Left hindlimb (tissue), 1 donor: ENCODE measurements at regions not wholly inside any gene's neighbourhood (a gene's known extent, or its start where the extent isn't known, plus 50 kb on each side); places are given as distances from the start of the nearest gene placed in this dataset.
"Not testable (repeated sequence)": the region's sequence is repeated elsewhere in the genome, so short reads cannot be mapped to it uniquely, and the experiment has no call there.

Experiments used
- DNase-seq: peaks from one replicate; pipeline ENCODE4 v3.0.0-alpha.2; 2018

- DNase-seq, result no peak
These were observed 581.4 kb upstream of the DPPA4 start for GRCh38 chr3:109918740-109919139.

GRCh38 chr3:109920749-109921148 lies 583.4 kb upstream of the DPPA4 start:
- no peak for DNase-seq

DNA sequence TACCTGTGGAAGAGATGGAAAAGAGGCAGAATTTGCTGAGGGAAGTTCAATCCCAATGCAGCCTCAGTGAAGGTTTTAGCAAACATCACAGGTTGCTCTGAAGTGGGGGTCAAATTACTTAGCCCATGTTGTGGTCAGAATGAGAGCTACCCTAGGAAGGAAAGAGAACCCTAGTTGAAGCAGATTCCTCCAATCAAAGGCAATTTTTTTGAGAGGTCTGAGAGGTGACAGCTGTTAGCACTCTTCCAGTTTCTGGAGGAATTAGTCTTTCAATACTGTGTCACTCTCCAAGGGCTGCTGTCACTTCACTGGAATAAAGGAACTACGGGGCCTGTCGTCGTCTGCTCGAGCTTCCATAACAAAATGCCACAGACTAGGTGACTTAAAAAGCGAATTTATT lies 584.2 kb upstream of the DPPA4 start:
- DNase-seq, result no peak

DNA sequence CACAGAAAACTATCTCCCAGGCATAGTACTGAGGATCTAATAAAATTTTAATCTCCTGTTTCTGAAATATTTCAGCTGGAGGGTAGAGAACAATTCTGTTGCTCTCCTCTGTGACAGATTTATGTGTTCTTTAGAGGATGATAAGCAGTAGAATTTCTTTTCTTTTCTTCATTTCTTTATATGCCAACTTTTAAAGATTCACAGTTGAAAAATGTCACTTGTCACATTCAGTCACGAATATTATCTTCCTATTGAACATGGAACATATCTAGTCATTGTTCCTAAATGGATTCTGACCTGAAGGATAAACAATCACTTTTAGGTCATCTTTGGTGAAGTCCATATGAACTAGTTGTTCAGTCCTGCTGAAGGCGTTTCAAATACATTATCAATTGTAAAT lies 585.5 kb upstream of the DPPA4 start:
- no peak for DNase-seq

GRCh38 chr3:109923431-109923830 lies 586.1 kb upstream of the DPPA4 start:
- DNase-seq, result no peak

GRCh38 chr3:109924196-109924595 lies 586.9 kb upstream of the DPPA4 start:
- no peak for DNase-seq

DNA sequence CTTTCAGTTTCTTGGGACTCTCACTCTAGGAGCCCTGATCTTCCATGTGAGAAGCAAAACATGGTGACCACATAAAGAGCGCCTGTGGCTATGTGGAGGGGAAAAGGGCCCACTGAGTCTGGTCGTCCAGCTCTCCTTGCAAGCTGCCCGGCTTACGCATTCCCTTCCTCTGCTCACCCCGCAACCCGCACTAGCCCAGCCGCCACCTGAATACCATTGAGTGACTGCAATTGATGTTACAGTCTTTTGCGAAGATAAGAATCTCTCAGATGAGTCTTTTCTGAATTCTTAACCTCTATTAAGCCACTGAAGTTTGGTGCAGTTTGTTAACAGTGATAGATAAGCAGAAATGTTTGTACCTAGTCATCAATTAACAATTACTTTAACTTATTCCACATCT lies 589.0 kb upstream of the DPPA4 start:
- no peak for DNase-seq

GRCh38 chr3:109927161-109927560 lies 589.8 kb upstream of the DPPA4 start:
- no peak for DNase-seq

DNA sequence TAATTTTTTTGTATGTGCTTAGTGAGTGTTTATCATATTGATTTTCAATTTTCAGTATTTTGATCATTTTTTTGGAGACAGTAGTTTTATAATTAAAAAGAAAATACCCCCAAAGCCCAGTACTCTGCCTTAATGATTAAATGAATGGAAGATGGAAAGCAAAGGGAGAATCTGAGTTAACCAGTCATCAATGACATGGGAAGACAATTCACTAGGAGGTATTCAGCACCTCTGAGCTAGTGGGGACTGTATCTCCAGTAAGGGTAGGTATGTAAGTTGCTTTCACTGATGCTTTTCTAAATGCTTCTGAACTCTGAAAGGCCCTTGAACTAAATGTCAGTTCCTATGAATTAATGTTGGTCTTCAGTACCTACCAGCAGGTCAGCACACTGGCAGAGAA lies 590.4 kb upstream of the DPPA4 start:
- no peak for DNase-seq

DNA sequence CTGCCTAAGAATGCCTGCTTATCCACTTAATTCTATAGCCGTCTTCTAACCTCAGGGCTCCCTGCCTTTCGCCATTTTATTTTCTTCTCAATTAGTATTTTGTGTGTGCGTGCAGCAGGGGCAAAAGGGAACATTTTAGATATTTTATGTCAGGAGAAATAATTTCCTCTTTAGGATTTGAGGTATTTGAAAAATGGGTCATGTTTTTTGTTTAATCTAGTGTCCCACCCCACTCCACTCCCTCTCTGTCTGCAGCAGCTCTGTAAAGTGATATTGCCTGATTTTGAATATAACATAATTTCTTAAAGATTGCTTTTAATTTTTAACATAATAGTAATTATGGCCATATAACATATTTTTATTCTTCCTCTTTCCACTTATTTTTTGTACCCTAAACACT lies 593.2 kb upstream of the DPPA4 start:
- no peak for DNase-seq

DNA sequence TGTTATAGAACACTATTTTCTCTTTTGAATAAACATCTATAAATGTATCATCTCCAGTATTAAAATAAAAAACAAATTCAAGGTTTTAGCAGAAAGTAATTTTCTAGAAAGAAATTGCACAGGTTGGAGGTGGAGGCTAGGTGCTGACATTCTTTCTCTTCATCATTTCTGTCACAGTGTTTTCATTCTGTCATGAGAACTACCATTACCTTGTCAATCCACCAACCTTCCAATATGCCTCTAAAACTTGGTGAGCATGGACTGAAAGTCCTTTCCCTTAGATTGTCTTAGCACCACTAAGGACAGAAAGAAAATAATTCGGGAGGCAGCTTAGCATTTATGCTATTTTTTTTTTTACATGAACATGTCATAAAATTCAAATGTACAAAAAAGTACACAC lies 596.2 kb upstream of the DPPA4 start:
- DNase-seq, result no peak

GRCh38 chr3:109939817-109940216 lies 602.5 kb upstream of the DPPA4 start:
- no peak for DNase-seq

DNA sequence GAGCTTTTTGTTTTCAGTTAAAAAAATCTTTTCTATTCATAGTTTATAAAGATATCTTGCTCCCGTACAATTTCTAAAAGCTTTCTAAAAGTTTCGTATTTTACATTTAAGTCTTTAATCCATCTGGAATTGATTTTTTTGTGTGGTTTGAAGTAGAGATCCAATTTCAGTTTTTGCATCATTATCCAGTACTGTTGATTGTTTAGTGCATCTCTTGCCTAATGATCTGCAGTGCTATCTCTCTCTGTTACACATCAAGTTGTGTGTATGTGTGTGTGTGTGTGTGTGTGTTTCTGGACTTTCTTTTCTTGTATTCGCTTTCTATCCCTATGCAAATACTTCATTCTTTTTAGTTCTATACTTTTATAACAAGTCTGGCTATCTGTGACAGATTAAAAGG lies 605.8 kb upstream of the DPPA4 start:
- DNase-seq, result no peak

GRCh38 chr3:109944836-109945235 lies 607.5 kb upstream of the DPPA4 start:
- DNase-seq, result no peak

GRCh38 chr3:109952924-109953323 lies 615.6 kb upstream of the DPPA4 start:
- DNase-seq, result no peak

DNA sequence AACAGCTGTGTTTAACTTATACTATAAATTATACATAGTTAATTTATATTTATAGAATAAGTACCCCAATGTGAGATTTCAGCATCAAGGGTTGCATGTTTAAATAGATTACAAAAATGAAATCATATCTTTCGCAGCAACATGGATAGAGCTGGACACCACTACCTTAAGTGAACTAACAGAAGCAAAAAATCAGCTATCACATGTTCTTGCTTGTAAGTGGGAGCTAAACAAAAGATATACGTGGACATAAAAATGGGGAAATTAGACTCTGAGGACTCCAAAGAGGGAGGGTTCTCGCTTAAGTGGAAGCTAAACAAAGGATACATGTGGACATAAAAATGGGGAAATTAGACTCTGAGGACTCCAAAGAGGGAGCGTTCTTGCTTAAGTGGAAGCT lies 626.5 kb upstream of the DPPA4 start:
- no peak for DNase-seq

GRCh38 chr3:109973733-109974132 lies 636.4 kb upstream of the DPPA4 start:
- DNase-seq, result no peak

- DNase-seq, result no peak
These were observed 640.6 kb upstream of the DPPA4 start for GRCh38 chr3:109977897-109978296.

GRCh38 chr3:109982201-109982600 lies 644.9 kb upstream of the DPPA4 start:
- no peak for DNase-seq

- DNase-seq, result no peak
These were observed 647.6 kb upstream of the DPPA4 start for GRCh38 chr3:109984976-109985375.

DNA sequence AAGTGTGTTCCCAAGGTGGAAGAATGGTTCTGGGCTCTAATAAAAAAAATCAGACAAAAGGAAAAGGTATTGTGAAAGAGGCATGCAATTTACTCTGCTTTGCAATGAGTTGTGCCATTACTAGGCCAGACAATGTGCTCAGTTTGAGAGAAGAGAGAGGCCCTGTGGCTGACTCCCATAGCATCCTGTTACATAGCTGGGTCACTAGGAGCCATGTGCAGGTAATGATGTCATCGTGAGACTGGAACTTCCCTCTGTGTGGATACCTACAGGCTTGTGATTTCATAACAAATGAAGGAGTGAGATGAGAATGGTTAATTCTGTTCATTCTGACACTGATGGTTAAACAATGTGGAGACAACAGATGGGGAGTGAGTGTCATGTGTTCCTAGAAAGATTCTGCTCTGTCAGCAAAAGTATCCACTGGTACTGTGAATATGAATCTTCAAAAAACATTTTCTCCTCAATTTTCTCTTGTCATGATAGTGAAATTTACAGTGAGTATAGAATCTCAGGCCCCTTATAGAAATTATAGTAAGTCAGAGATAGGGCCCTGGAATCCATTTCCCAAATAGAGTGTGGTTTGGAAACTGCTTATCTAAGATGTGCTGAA lies 648.7 kb upstream of the DPPA4 start:
- no peak for DNase-seq

GRCh38 chr3:109994853-109995252 lies 657.5 kb upstream of the DPPA4 start:
- no peak for DNase-seq

- DNase-seq, result no peak
These were observed 658.0 kb upstream of the DPPA4 start for GRCh38 chr3:109995377-109995776.

GRCh38 chr3:110001905-110002304 lies 664.6 kb upstream of the DPPA4 start:
- not testable (repeated sequence) for DNase-seq

DNA sequence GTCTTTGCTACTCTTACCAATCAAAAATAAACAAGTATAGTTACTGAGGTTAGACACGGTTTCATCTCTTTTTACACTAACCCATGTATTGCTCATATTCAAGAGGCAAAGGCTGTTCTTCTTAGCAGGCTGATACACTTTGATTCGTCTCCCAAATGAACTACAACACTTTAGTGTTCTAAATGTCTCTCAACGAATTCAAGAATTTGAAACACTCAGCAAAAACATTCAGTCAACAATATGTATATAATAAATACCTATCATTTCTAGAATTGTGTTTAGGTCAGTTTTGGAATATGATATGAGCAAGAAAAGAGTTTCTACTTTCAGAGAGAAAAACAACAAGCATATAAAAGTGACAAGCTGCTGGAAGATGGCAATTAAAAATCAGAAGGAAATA lies 669.6 kb upstream of the DPPA4 start:
- no peak for DNase-seq
